ENCODE measurements at regions not wholly inside any gene's neighbourhood (a gene's known extent, or its start where the extent isn't known, plus 50 kb on each side); places are given as distances from the start of the nearest gene placed in this dataset.

DNA sequence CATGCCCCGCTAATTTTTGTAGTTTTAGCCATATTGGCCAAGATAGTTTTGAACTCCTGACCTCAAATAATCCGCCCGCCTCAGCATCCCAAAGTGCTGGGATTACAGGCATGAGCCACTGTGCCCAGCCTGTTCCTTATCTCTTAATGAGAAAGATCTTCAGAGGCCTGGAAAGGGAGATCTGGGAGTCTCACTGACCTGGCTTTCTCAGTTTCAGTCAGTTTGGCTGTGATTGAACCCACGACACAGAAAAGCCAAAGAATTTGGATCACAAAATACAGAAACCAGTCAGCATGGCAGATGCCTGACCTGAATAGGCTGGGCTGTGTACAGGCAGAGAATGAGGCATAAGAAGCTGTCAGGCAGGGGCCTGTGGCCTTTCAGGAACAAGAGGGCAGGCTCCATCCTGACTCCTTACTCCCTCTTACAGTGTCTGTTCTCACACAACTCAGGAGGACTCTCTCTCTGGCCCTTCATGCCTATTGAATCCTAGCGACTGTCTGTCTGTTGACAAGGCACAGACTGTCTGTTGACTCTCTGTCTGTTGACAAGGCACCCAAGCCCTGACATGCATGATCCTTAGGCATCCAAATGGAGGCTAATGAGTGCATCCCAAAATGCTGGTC lies 366.5 kb upstream of the CCDC196 start:
- peaks cover 5% of the 10 kb centered on the region for H3K27me3 Mint-ChIP-seq (ENCODE audit: insufficient read depth)
- H3K9ac ChIP-seq (ENCODE audit: extremely low read depth, low read length, poor library complexity, severe bottlenecking) = no peak overlapping the region
- WGBS, 2 experiments (ENCODE audit: insufficient coverage in 1 of 2, insufficient read length in 1 of 2) = 92 to 96% methylated on average over 4 to 5 of the region's 5 CpGs
- H3K4me1 ChIP-seq (ENCODE audit: control insufficient read depth, insufficient read depth, low read length) = no peaks in the 10 kb centered on the region
- no peak overlapping the region for H3K4me3 Mint-ChIP-seq
- H3K9me3 Mint-ChIP-seq = no peaks in the 10 kb centered on the region
- no peak for DNase-seq
- H3K9me3 ChIP-seq (ENCODE audit: control insufficient read depth, low read length) = no peaks in the 10 kb centered on the region
- H3K4me1 Mint-ChIP-seq = peaks cover 20% of the 10 kb centered on the region
- TF ChIP-seq, protein P1, sequence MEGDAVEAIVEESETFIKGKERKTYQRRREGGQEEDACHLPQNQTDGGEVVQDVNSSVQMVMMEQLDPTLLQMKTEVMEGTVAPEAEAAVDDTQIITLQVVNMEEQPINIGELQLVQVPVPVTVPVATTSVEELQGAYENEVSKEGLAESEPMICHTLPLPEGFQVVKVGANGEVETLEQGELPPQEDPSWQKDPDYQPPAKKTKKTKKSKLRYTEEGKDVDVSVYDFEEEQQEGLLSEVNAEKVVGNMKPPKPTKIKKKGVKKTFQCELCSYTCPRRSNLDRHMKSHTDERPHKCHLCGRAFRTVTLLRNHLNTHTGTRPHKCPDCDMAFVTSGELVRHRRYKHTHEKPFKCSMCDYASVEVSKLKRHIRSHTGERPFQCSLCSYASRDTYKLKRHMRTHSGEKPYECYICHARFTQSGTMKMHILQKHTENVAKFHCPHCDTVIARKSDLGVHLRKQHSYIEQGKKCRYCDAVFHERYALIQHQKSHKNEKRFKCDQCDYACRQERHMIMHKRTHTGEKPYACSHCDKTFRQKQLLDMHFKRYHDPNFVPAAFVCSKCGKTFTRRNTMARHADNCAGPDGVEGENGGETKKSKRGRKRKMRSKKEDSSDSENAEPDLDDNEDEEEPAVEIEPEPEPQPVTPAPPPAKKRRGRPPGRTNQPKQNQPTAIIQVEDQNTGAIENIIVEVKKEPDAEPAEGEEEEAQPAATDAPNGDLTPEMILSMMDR (conservative IDR thresholded peaks at IDR 0.05) = no peak
- H3K27ac Mint-ChIP-seq = no peak overlapping the region
- no peak overlapping the region for H3K4me3 ChIP-seq (ENCODE audit: low read length)
- H3K36me3 Mint-ChIP-seq (ENCODE audit: low read depth) = no peaks in the 10 kb centered on the region
- no peaks in the 10 kb centered on the region for H3K36me3 ChIP-seq (ENCODE audit: control insufficient read depth, insufficient read depth, low read length)
- no peak overlapping the region for H3K27ac ChIP-seq (ENCODE audit: low read depth, low read length)
- H3K27me3 ChIP-seq (ENCODE audit: control insufficient read depth, insufficient read depth, low read length, poor library complexity, severe bottlenecking) = no peaks in the 10 kb centered on the region

DNA sequence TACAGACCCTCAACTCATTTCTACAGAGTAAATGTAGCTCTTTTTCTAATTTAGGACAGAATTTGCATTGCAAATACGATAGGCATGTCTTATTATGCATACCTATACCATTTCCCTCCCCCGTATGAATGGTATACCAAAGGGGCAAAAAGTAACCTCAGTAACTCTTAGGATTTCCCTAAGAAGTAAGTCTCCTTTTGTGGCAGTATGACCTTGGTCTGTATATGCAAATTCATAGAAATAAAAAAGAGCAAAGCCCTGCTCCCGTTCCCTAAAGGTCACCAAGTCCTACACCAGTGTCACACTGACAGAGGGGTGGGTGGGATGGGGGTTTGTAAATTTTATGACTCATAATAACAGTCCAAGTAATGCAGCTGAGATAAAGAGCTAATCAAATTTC lies 365.8 kb upstream of the CCDC196 start:
- Mint-ChIP-seq H3K27me3 (ENCODE audit: insufficient read depth) (peaks cover 5% of the 10 kb centered on the region), H3K4me1 (peaks cover 20% of the 10 kb centered on the region), H3K4me3 (no peak overlapping the region), H3K27ac (no peak overlapping the region), H3K36me3 (ENCODE audit: low read depth) (no peaks in the 10 kb centered on the region), H3K9me3 (no peaks in the 10 kb centered on the region)
- TF ChIP-seq, protein P1 (conservative IDR thresholded peaks at IDR 0.05) = no peak
- Histone ChIP-seq H3K27ac (ENCODE audit: low read depth, low read length) (no peak overlapping the region), H3K36me3 (ENCODE audit: control insufficient read depth, insufficient read depth, low read length) (no peaks in the 10 kb centered on the region), H3K9ac (ENCODE audit: extremely low read depth, low read length, poor library complexity, severe bottlenecking) (no peak overlapping the region), H3K9me3 (ENCODE audit: control insufficient read depth, low read length) (no peaks in the 10 kb centered on the region), H3K4me3 (ENCODE audit: low read length) (no peak overlapping the region), H3K27me3 (ENCODE audit: control insufficient read depth, insufficient read depth, low read length, poor library complexity, severe bottlenecking) (no peaks in the 10 kb centered on the region), H3K4me1 (ENCODE audit: control insufficient read depth, insufficient read depth, low read length) (no peaks in the 10 kb centered on the region)
- 91 to 100% methylated on average over 2 of the region's 3 CpGs for WGBS, 2 experiments (ENCODE audit: insufficient coverage in 1 of 2, insufficient read length in 1 of 2)
- no peak for DNase-seq

GRCh38 chr14:66121859-66122258 lies 364.3 kb upstream of the CCDC196 start:
- DNase-seq = no peak
- Mint-ChIP-seq H3K27ac (no peak overlapping the region), H3K36me3 (ENCODE audit: low read depth) (no peaks in the 10 kb centered on the region), H3K27me3 (ENCODE audit: insufficient read depth) (peaks cover 5% of the 10 kb centered on the region), H3K9me3 (no peaks in the 10 kb centered on the region), H3K4me3 (no peak overlapping the region), H3K4me1 (peaks cover 21% of the 10 kb centered on the region)
- Histone ChIP-seq H3K4me1 (ENCODE audit: control insufficient read depth, insufficient read depth, low read length) (no peaks in the 10 kb centered on the region), H3K9ac (ENCODE audit: extremely low read depth, low read length, poor library complexity, severe bottlenecking) (no peak overlapping the region), H3K27ac (ENCODE audit: low read depth, low read length) (no peak overlapping the region), H3K4me3 (ENCODE audit: low read length) (no peak overlapping the region), H3K36me3 (ENCODE audit: control insufficient read depth, insufficient read depth, low read length) (no peaks in the 10 kb centered on the region), H3K27me3 (ENCODE audit: control insufficient read depth, insufficient read depth, low read length, poor library complexity, severe bottlenecking) (no peaks in the 10 kb centered on the region), H3K9me3 (ENCODE audit: control insufficient read depth, low read length) (no peaks in the 10 kb centered on the region)
- TF ChIP-seq, protein P1 (conservative IDR thresholded peaks at IDR 0.05) = peak; percentile 72
- 87 to 94% methylated on average over 2 to 3 of the region's 3 CpGs for WGBS, 2 experiments (ENCODE audit: insufficient coverage in 1 of 2, insufficient read length in 1 of 2)

All from endodermal cell (in vitro differentiated cells).